Testis (tissue), 2 donors: ENCODE measurements at regions not wholly inside any gene's neighbourhood (a gene's known extent, or its start where the extent isn't known, plus 50 kb on each side); places are given as distances from the start of the nearest gene placed in this dataset.

ENCODE experiments used
- DNase-seq: peaks from one replicate; pipeline ENCODE4 v3.0.0-alpha.2; 2019
- H3K27ac ChIP-seq, 2 donors: fragments of 200-600 bp; sonication (generic); one replicate each; pipeline ENCODE4 v1.5.1; 2019
- H3K27me3 ChIP-seq: fragments of 200-600 bp; sonication (generic); one replicate; pipeline ENCODE4 v1.5.1; 2019
- H3K36me3 ChIP-seq: fragments of 200-600 bp; sonication (generic); one replicate; pipeline ENCODE4 v1.5.1; 2017; ENCODE audit warnings: low read depth; ENCODE audit errors: missing control alignments
- H3K4me1 ChIP-seq: fragments of 200-600 bp; sonication (generic); one replicate; pipeline ENCODE4 v1.5.1; 2019
- H3K4me3 ChIP-seq, 2 donors: fragments of 200-600 bp; sonication (generic); one replicate each; pipeline ENCODE4 v1.5.1; 2017 to 2019
- H3K9me3 ChIP-seq: fragments of 200-600 bp; sonication (generic); one replicate; pipeline ENCODE4 v1.5.1; 2017
- CTCF ChIP-seq, 3 experiments: fragments of 450-650 bp in 2 of 3; fragments of 200-600 bp in 1 of 3; sonication (generic) in 1 of 3; IDR thresholded peaks; one replicate each; pipeline ENCODE4 v1.5.1; 2016 to 2019; ENCODE audit warnings: antibody characterized with exemption in 3 of 3, mild to moderate bottlenecking in 2 of 3, moderate library complexity in 1 of 3
- POLR2A ChIP-seq: fragments of 450-650 bp; IDR thresholded peaks from one replicate; pipeline ENCODE4 v1.6.1; 2017; ENCODE audit warnings: antibody characterized with exemption, mild to moderate bottlenecking, moderate library complexity
- WGBS, 2 donors: methylation state at CpG; one replicate each; pipeline ENCODE4 v1.1.5; 2018; 5-methylcytosine and 5-hydroxymethylcytosine counted together
- intact Hi-C: fragments of 100-400 bp; cut with DNase I; formaldehyde crosslinking; loops from one replicate; pipeline ENCODE4 v1.15.1; 2023; ENCODE audit warnings: low total_unique reads

GRCh38 chr2:18824325-18824790 lies 235.0 kb upstream of the NT5C1B start:
- Histone ChIP-seq H3K4me1 (peaks cover 7% of the 10 kb centered on the region), H3K36me3 (no peaks in the 10 kb centered on the region), H3K4me3 (no peak overlapping the region), H3K9me3 (no peaks in the 10 kb centered on the region), H3K27ac (no peak overlapping the region), H3K27me3 (no peaks in the 10 kb centered on the region)
- TF ChIP-seq CTCF (IDR thresholded peaks at IDR 0.05) (no peak), POLR2A (no peak)
- 63 to 70% methylated on average over 2 of the region's 2 CpGs for WGBS, 2 donors
- intact Hi-C loops: no loop called here
- DNase-seq: peak; percentile 61

- H3K4me1 ChIP-seq: peaks cover 4% of the 10 kb centered on the region
- no peaks in the 10 kb centered on the region for H3K36me3 ChIP-seq
- TF ChIP-seq POLR2A (no peak), CTCF (IDR thresholded peaks at IDR 0.05) (no peak)
- WGBS, 2 donors: 93 to 94% methylated on average over 1 of the region's 1 CpG
- intact Hi-C loops: no loop called here
- no peaks in the 10 kb centered on the region for H3K9me3 ChIP-seq
- H3K27me3 ChIP-seq: no peaks in the 10 kb centered on the region
- no peak overlapping the region for H3K4me3 ChIP-seq
- H3K27ac ChIP-seq: no peak overlapping the region
- DNase-seq: no peak
Measured at GRCh38 chr2:18821431-18821830, 232.1 kb upstream of the NT5C1B start.

GRCh38 chr2:18820966-18821365 lies 231.6 kb upstream of the NT5C1B start:
- no peak overlapping the region for H3K4me3 ChIP-seq
- H3K4me1 ChIP-seq: peaks cover 4% of the 10 kb centered on the region
- TF ChIP-seq CTCF (IDR thresholded peaks at IDR 0.05) (no peak), POLR2A (no peak)
- intact Hi-C loops: no loop called here
- no peaks in the 10 kb centered on the region for H3K9me3 ChIP-seq
- 62 to 68% methylated on average over 1 of the region's 1 CpG for WGBS, 2 donors
- H3K36me3 ChIP-seq: no peaks in the 10 kb centered on the region
- H3K27ac ChIP-seq: no peak overlapping the region
- DNase-seq: no peak
- no peaks in the 10 kb centered on the region for H3K27me3 ChIP-seq

- intact Hi-C loops: no loop called here
- 57 to 89% methylated on average over 2 of the region's 2 CpGs for WGBS, 2 donors
- H3K36me3 ChIP-seq: no peaks in the 10 kb centered on the region
- no peak overlapping the region for H3K27ac ChIP-seq
- H3K9me3 ChIP-seq: no peaks in the 10 kb centered on the region
- DNase-seq: no peak
- H3K4me1 ChIP-seq: peaks cover 4% of the 10 kb centered on the region
- TF ChIP-seq POLR2A (no peak), CTCF (IDR thresholded peaks at IDR 0.05) (no peak)
- no peak overlapping the region for H3K4me3 ChIP-seq
- H3K27me3 ChIP-seq: no peaks in the 10 kb centered on the region
Measured at GRCh38 chr2:18819566-18819965, 230.2 kb upstream of the NT5C1B start.

- Histone ChIP-seq H3K9me3 (no peaks in the 10 kb centered on the region), H3K27ac (no peak overlapping the region), H3K36me3 (no peaks in the 10 kb centered on the region), H3K4me3 (no peak overlapping the region), H3K27me3 (no peaks in the 10 kb centered on the region), H3K4me1 (no peaks in the 10 kb centered on the region)
- 83 to 89% methylated on average over 2 of the region's 2 CpGs for WGBS, 2 donors
- DNase-seq: no peak
- TF ChIP-seq POLR2A: no peak
- TF ChIP-seq CTCF (IDR thresholded peaks at IDR 0.05): no peak
- intact Hi-C loops: no loop called here
Measured at GRCh38 chr2:18814387-18814786, 225.0 kb upstream of the NT5C1B start.
